Endothelial cell of umbilical vein (primary cell): ENCODE measurements at regions not wholly inside any gene's neighbourhood (a gene's known extent, or its start where the extent isn't known, plus 50 kb on each side); places are given as distances from the start of the nearest gene placed in this dataset.

Experiments used
- BruUV-seq: library from RNA; stranded (reverse); fragments of 400-500 nt; replicated peaks from 2 replicates; lab custom pipeline; 2021; lab: Mats Ljungman, UMichigan
- CTCF ChIA-PET: fragments of 300-600, 350-600 bp; sonication (Branson Sonifier 250); formaldehyde crosslinking; loops from one replicate; lab custom pipeline; 2021; ENCODE audit warnings: antibody characterized with exemption, inconsistent platforms; lab: Charles Lee
- POLR2A ChIA-PET: fragments of 300-600, 350-600 bp; sonication (Branson Sonifier 250); formaldehyde crosslinking; loops from one replicate; lab custom pipeline; 2021; ENCODE audit warnings: antibody characterized with exemption, inconsistent platforms; lab: Charles Lee
- DNase-seq: peaks from one replicate; pipeline ENCODE4 v3.0.0-alpha.2; 2011; ENCODE audit warnings: low read depth, low spot score
- FAIRE-seq: peaks from 2 replicates; lab custom pipeline; 2011; peaks lifted over from hg19 to GRCh38; lab: Jason Lieb, UNC
- H2AFZ ChIP-seq: 2 replicates; pipeline ENCODE4 v1.6.0; 2012; ENCODE audit warnings: low read depth, low read length, control low read depth, inconsistent platforms
- H3K27ac ChIP-seq: 2 replicates; pipeline ENCODE4 v1.5.1; 2011; ENCODE audit warnings: low read depth, mild to moderate bottlenecking, control low read depth, low read length, moderate library complexity; ENCODE audit not compliant: insufficient read depth
- H3K27me3 ChIP-seq, 2 experiments: 2 replicates each; pipeline versions ENCODE4 v1.6.0 to v1.6.1; 2011; ENCODE audit warnings: low read length in 2 of 2, mixed read lengths in 1 of 2; ENCODE audit not compliant: control insufficient read depth in 2 of 2, insufficient read depth in 2 of 2
- H3K36me3 ChIP-seq, 2 experiments: 2 replicates in 1 of 2; 3 replicates in 1 of 2; pipeline ENCODE4 v1.5.1; 2011; ENCODE audit warnings: low read length in 2 of 2, mild to moderate bottlenecking in 1 of 2, moderate library complexity in 1 of 2; ENCODE audit not compliant: control insufficient read depth in 2 of 2, insufficient read depth in 2 of 2; ENCODE audit errors: extremely low read depth in 1 of 2
- H3K4me1 ChIP-seq: 3 replicates; pipeline ENCODE4 v1.5.1; 2011; ENCODE audit warnings: mild to moderate bottlenecking, low read length; ENCODE audit not compliant: control insufficient read depth, insufficient read depth; ENCODE audit errors: extremely low read depth
- H3K4me2 ChIP-seq: 2 replicates; pipeline ENCODE4 v1.6.1; 2011; ENCODE audit warnings: low read length, control low read depth, mixed read lengths; ENCODE audit not compliant: insufficient read depth
- H3K4me3 ChIP-seq, 3 experiments: fragments of 200-600 bp in 1 of 3; sonication (generic), shearing (Covaris generic) in 1 of 3; replicated peaks in 1 of 3; 2 replicates each; pipeline ENCODE4 v1.5.1; 2011 to 2016; ENCODE audit warnings: control low read depth in 3 of 3, low read length in 3 of 3, mild to moderate bottlenecking in 2 of 3, inconsistent platforms in 1 of 3, low read depth in 1 of 3, moderate library complexity in 1 of 3; ENCODE audit not compliant: insufficient read depth in 1 of 3
- H3K79me2 ChIP-seq: 2 replicates; pipeline ENCODE4 v1.6.0; 2012; ENCODE audit warnings: low read length, inconsistent platforms; ENCODE audit not compliant: control insufficient read depth, insufficient read depth
- H3K9ac ChIP-seq: replicated peaks from 2 replicates; pipeline ENCODE3; 2011; ENCODE audit warnings: low read length, control low read depth; ENCODE audit not compliant: insufficient read depth; ENCODE audit errors: extremely low read depth
- H3K9me1 ChIP-seq: replicated peaks from 3 replicates; pipeline ENCODE4 v1.6.0; 2011; ENCODE audit warnings: mild to moderate bottlenecking, low read length; ENCODE audit not compliant: control insufficient read depth, insufficient read depth; ENCODE audit errors: extremely low read depth
- H3K9me3 ChIP-seq: replicated peaks from 2 replicates; pipeline ENCODE4 v1.5.1; 2012; ENCODE audit warnings: low read length, inconsistent platforms; ENCODE audit not compliant: control insufficient read depth, insufficient read depth
- H4K20me1 ChIP-seq: replicated peaks from 2 replicates; pipeline ENCODE3; 2011; ENCODE audit warnings: mild to moderate bottlenecking, low read length; ENCODE audit not compliant: control insufficient read depth, insufficient read depth; ENCODE audit errors: extremely low read depth
- EZH2 ChIP-seq: IDR thresholded peaks from 2 replicates; pipeline ENCODE4 v1.6.1; 2012; ENCODE audit warnings: borderline replicate concordance, low read depth, mild to moderate bottlenecking, moderate library complexity, low read length, inconsistent platforms; ENCODE audit not compliant: severe bottlenecking
- FOS ChIP-seq: IDR thresholded peaks from 2 replicates; pipeline ENCODE4 v1.6.1; 2011; ENCODE audit warnings: mild to moderate bottlenecking, low read length, moderate library complexity, borderline replicate concordance; ENCODE audit not compliant: insufficient read depth
- GATA2 ChIP-seq: IDR thresholded peaks from 2 replicates; pipeline ENCODE4 v1.7.0; 2011; ENCODE audit warnings: low read depth, mild to moderate bottlenecking, moderate library complexity, mixed read lengths, low read length; ENCODE audit not compliant: insufficient read length, insufficient read depth
- JUN ChIP-seq: IDR thresholded peaks from 2 replicates; pipeline ENCODE4 v1.6.1; 2011; ENCODE audit warnings: borderline replicate concordance, low read depth; ENCODE audit not compliant: insufficient read length, insufficient read depth
- MYC ChIP-seq: IDR thresholded peaks from one replicate; pipeline ENCODE4 v1.6.1; 2011; ENCODE audit warnings: mild to moderate bottlenecking, low read depth, low read length
- POLR2A ChIP-seq: IDR thresholded peaks from 2 replicates; pipeline ENCODE4 v1.6.1; 2012; ENCODE audit warnings: low read depth, mild to moderate bottlenecking, control low read depth, low read length
- POLR2AphosphoS5 ChIP-seq: IDR thresholded peaks from 2 replicates; pipeline ENCODE4 v1.6.1; 2012; ENCODE audit warnings: low read depth, mild to moderate bottlenecking, control low read depth, low read length, moderate library complexity; ENCODE audit not compliant: insufficient read depth
- dilution Hi-C: fragments of 300-500 bp; cut with MboI; formaldehyde crosslinking; loops from one replicate; pipeline ENCODE4 v1.15.0; 2019; ENCODE audit warnings: low sequenced_read_pairs; ENCODE audit not compliant: extremely low pct_ligation_motif_present
- intact Hi-C: fragments of 100-400 bp; cut with micrococcal nuclease; formaldehyde crosslinking; loops from one replicate; pipeline ENCODE4 v1.10.0; 2022
- TF ChIP-seq, protein P1 (sequence below), 2 donors: IDR thresholded peaks; 1 replicate in 1 of 2; 2 replicates in 1 of 2; pipeline ENCODE4 v1.5.1; 2011; ENCODE audit warnings: low read length in 2 of 2, mild to moderate bottlenecking in 2 of 2, moderate library complexity in 2 of 2, control low read depth in 1 of 2, inconsistent platforms in 1 of 2, low read depth in 1 of 2; ENCODE audit not compliant: insufficient read depth in 1 of 2; ENCODE audit errors: extremely low read depth in 1 of 2

DNA sequence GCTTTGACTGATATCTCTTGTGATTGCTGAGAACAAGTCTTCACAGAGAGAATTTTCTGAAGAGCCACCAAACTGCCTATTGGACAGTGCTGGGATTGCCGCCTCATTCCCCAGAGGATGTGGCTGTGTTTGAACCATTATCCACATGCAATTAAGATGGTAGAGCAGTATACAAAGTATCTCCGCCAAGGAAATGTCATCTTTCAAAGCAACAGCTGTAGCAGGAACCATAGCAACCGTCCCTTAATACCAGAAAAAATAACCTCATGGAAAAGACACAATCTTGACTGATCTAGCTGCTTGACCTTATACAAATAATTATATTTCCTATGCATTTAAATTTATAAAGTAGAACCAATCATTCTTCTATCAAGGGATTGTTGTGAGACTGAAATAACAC, 772.6 kb upstream of the FAM98A start:
- BruUV-seq, result no TSS peak

DNA sequence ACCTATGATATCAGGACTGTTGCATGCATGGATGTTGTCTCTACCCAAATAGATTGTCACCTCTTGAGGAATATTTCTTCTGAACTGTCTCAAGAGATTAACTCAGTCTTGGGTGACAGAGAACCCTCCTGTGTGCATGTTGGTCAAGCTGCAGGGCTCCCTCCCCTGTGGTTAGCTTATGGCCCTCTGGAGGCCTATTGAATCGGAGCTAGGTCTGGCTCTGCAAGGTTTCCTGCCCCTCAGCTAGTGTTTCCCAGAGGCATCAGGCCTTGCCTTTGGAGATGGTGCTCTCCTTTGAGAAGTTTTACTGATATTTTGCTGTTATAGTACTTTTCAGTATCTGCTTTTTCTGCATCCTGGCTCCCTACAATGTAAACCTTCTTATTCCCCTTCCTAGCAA, 769.2 kb upstream of the FAM98A start:
- Histone ChIP-seq H2AFZ (no peak overlapping the region), H3K4me2 (no peak overlapping the region), H3K9ac (no peak overlapping the region), H3K4me3 (no peak overlapping the region), H3K36me3 (no peaks in the 10 kb centered on the region), H3K4me1 (no peaks in the 10 kb centered on the region), H4K20me1 (no peaks in the 10 kb centered on the region), H3K27me3 (no peaks in the 10 kb centered on the region), H3K9me3 (no peaks in the 10 kb centered on the region), H3K27ac (no peak overlapping the region), H3K9me1 (no peaks in the 10 kb centered on the region), H3K79me2 (no peaks in the 10 kb centered on the region)
- ChIA-PET CTCF (no interaction called here), POLR2A (no interaction called here)
- dilution Hi-C loops, result no loop called here
- no TSS peak for BruUV-seq
- no peak for DNase-seq
- TF ChIP-seq POLR2A (no peak), GATA2 (no peak), POLR2AphosphoS5 (no peak), EZH2 (no peak)
- TF ChIP-seq, protein P1, sequence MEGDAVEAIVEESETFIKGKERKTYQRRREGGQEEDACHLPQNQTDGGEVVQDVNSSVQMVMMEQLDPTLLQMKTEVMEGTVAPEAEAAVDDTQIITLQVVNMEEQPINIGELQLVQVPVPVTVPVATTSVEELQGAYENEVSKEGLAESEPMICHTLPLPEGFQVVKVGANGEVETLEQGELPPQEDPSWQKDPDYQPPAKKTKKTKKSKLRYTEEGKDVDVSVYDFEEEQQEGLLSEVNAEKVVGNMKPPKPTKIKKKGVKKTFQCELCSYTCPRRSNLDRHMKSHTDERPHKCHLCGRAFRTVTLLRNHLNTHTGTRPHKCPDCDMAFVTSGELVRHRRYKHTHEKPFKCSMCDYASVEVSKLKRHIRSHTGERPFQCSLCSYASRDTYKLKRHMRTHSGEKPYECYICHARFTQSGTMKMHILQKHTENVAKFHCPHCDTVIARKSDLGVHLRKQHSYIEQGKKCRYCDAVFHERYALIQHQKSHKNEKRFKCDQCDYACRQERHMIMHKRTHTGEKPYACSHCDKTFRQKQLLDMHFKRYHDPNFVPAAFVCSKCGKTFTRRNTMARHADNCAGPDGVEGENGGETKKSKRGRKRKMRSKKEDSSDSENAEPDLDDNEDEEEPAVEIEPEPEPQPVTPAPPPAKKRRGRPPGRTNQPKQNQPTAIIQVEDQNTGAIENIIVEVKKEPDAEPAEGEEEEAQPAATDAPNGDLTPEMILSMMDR (IDR thresholded peaks at IDR 0.05; ENCODE audit: extremely low read depth in 1 of 2, insufficient read depth in 1 of 2, low read depth in 1 of 2, low read length in 2 of 2), result no peak
- no peak for FAIRE-seq
- intact Hi-C loops, result no loop called here

More for the DNA sequence above, 772.6 kb upstream of the FAM98A start:
- intact Hi-C loops (no loop called here), dilution Hi-C loops (no loop called here)
- Histone ChIP-seq H3K27ac (no peak overlapping the region), H3K79me2 (no peaks in the 10 kb centered on the region), H3K27me3 (no peaks in the 10 kb centered on the region), H3K4me3 (no peak overlapping the region), H3K9me3 (no peaks in the 10 kb centered on the region), H3K9me1 (no peaks in the 10 kb centered on the region), H4K20me1 (no peaks in the 10 kb centered on the region), H2AFZ (no peak overlapping the region), H3K9ac (no peak overlapping the region), H3K36me3 (no peaks in the 10 kb centered on the region), H3K4me2 (no peak overlapping the region), H3K4me1 (no peaks in the 10 kb centered on the region)
- no peak for DNase-seq
- ChIA-PET POLR2A (no interaction called here), CTCF (no interaction called here)
- TF ChIP-seq JUN (no peak), MYC (no peak), POLR2A (no peak), FOS (no peak), POLR2AphosphoS5 (no peak), GATA2 (no peak)
- TF ChIP-seq, protein P1 (IDR thresholded peaks at IDR 0.05; ENCODE audit: extremely low read depth in 1 of 2, insufficient read depth in 1 of 2, low read depth in 1 of 2, low read length in 2 of 2), result no peak
- FAIRE-seq, result no peak
